ENCODE measurements at regions not wholly inside any gene's neighbourhood (a gene's known extent, or its start where the extent isn't known, plus 50 kb on each side); places are given as distances from the start of the nearest gene placed in this dataset.
"Not testable (repeated sequence)": the region's sequence is repeated elsewhere in the genome, so short reads cannot be mapped to it uniquely, and the experiment has no call there.

DNA sequence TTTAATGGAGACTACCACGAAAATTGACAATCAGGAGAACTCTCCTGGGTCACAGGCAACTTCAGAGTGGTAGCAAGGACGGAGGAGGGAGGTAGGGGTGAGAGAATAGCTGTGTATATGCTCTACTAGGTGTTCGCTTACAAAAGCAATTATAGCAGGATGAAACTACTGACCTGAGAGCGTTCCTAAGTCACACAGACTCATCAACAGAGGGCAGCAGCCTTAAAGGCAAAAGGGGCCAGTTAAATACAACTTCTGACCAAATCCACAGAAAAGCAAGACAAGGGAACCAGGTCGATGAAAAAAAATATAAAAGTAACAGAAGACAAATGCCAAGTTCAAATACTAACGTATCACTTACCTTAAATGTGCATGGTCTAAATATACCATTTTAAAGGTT lies 894.6 kb downstream of the PLOD2 start:
- no peak for DNase-seq (ENCODE audit: low read depth)

GRCh38 chr3:145269106-145269505 lies 891.9 kb downstream of the PLOD2 start:
- no peak for DNase-seq (ENCODE audit: low read depth)

DNA sequence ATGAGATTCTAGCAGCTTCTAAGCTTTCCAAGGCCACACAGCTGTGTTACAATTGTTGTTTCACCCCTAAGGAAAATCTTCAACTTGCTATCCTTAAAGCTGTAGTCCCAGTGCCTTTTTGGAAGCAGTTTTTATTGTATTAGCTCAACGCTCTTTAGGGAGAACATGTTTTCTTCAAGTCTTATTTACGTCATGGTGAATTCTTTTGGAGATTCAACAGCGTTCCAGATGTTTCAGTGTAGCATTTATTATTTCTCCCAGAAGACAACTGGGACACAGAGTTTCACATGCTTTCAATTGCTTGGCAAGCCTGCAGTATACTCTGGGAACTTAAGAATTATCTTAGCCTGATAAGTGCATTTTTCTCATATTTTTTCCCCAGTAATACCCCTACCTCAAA lies 888.3 kb downstream of the PLOD2 start:
- DNase-seq (ENCODE audit: low read depth), result no peak

GRCh38 chr3:145282505-145282904 lies 878.5 kb downstream of the PLOD2 start:
- DNase-seq (ENCODE audit: low read depth), result no peak

DNA sequence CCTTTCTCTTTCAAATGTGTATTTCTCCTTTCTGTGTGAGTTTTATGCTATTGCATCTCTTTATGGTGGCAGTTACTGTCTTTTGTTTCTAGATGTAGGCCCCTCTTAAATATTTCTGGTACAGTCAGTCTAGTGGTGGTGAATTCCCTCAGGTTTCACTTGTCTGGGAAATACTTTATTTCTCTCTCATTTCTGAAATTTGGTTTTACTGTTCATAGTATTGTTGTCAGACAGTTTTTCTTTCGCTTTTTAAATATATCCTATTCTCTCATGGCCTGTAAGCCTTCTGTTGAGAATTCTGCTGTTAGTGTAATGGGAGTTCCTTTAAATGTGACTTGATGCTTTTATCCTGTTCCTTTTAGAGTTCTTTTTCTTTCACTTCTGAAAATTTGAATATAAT lies 874.0 kb downstream of the PLOD2 start:
- DNase-seq (ENCODE audit: low read depth), result no peak

- DNase-seq (ENCODE audit: low read depth), result no peak
Measured at GRCh38 chr3:145290010-145290409, 871.0 kb downstream of the PLOD2 start.

DNA sequence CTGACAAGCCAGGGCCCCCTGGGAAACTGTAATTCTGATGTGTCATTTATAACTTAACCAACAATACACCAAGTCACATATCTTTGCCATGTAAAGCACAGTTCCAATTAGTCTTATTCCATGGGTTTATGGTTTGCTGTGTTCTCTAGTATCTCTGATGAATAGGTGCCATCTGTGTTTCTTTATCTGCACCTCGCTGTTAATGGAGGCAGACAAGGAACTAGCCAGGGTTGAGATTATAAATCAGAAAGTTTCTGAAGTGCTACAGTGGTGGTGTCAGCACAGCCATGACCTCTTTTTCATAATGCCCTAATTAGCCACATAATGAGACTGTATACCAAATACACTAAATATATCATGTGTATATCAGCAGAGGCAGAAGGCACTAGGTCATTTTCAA lies 866.4 kb downstream of the PLOD2 start:
- DNase-seq (ENCODE audit: low read depth), result no peak

DNA sequence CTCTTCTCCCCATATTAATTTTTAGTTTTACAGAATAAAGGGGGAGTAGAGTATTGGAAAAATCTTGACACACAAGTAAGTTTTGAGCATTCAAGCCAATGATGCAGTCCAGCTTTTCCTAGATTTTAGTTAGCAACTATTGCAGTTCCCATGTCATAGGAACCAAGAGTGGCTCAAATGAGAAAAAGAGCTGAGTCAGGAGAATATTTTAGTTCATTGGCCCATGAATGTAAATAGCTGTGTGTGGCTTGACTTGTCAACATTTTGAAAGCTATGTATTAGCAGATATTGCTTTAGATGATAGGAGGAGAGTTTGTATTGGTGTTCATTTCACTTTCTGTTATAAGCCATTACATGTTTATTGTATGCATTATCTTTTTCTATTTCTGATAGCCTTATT lies 853.7 kb downstream of the PLOD2 start:
- DNase-seq (ENCODE audit: low read depth), result no peak

GRCh38 chr3:145313751-145314150 lies 847.2 kb downstream of the PLOD2 start:
- no peak for DNase-seq (ENCODE audit: low read depth)

DNA sequence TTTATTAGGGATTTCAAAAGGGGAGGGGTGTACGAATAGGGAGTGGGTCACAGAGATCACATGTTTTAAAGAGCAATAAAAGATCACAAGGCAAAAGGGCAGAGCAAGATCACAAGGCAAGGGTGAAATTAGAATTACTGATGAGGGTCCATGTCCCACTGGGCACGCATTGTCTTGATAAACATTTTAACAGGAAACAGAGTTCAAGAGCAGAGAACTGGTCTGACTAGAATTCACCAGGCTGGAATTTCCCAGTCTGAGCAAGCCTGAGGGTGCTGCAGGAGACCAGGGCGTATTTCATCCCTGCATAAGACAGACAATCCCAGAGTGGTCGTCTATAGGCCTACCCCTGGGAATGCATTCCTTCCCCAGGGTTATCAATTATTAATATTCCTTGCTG lies 844.7 kb downstream of the PLOD2 start:
- not testable (repeated sequence) for DNase-seq (ENCODE audit: low read depth)

DNA sequence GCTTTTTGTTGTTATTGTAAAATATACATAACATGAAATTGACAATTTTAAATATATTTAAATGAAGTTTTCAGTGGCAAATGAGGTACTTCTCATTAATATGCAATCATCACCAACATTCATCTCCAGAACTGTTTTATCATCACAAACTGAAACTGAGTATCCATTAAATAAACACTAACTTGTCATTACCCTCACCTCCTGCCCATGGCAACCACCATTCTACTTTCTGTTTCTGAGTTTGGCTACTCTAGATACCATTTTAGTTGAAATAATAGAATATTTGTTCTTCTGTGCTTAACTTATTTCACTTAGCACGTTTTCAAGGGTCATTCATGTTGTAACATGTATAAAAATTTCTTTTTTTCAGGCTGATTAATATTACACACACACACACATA lies 834.3 kb downstream of the PLOD2 start:
- no peak for DNase-seq (ENCODE audit: low read depth)

DNA sequence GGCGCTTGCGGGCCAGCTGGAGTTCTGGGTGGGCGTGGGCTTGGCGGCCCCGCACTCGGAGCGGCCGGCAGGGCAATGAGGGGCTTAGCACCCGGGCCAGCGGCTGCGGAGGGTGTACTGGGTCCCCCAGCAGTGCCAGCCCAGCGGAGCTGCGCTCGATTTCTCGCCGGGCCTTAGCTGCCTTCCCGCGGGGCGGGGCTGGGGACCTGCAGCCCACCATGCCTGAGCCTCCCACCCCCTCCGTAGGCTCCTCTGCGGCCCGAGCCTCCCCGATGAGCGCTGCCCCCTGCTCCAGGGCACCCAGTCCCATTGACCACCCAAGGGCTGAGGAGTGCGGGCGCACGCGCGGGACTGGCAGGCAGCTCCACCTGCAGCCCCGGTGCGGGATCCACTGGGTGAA lies 827.6 kb downstream of the PLOD2 start:
- DNase-seq (ENCODE audit: low read depth), result not testable (repeated sequence)

DNA sequence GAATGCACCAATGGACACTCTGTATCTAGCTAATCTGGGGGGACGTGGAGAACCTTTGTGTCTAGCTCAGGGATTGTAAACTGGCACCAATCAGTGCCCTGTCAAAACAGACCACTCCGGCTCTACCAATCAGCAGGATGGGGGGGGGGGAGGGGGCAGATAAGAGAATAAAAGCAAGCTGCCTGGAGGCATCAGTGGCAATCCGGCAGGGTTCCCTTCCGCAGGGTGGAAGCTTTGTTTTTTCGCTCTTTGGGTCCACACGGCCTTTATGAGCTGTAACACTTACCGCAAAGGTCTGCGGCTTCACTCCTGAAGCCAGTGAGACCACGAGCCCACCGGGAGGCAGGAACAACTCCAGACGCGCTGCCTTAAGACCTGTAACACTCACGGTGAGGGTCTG lies 827.1 kb downstream of the PLOD2 start:
- DNase-seq (ENCODE audit: low read depth), result no peak

DNA sequence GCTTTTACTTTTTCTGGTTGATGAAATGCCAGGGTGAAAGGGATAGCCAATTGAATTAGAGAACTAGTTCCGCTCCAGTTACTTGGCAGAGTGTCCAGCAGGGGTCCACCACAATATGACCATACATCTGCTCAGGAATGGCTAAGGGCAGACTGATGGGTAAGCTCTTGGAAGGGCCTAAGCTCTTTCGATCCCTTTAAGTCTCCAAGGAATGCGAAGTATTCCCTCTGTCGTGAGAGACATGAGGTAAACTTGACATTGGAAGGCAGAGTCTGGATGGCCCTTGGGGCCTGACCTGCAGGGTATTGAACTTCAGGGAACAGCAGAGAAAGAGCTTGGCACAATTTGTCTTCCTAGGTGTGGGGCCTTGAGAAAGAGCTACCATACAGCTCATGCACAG lies 805.8 kb downstream of the PLOD2 start:
- DNase-seq (ENCODE audit: low read depth), result no peak

DNA sequence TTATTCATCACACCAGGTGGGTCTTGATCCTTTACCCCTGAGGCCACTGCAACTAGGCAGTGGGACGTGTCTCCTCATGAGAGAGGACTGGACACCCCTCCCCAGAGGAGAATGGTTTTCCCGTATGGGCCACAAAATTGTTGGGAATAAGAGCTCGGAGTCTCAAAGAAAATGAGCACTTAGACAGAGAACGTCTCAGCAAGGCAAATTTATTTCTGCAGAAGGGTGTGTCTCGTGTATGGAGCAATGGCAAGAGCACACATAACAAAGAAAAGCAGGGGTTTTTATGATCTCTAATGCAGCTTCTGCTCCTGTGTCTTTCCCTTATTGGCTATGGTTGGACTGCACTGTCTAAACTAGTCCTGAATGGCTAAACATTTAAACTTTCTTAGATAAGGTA lies 803.5 kb downstream of the PLOD2 start:
- no peak for DNase-seq (ENCODE audit: low read depth)

DNA sequence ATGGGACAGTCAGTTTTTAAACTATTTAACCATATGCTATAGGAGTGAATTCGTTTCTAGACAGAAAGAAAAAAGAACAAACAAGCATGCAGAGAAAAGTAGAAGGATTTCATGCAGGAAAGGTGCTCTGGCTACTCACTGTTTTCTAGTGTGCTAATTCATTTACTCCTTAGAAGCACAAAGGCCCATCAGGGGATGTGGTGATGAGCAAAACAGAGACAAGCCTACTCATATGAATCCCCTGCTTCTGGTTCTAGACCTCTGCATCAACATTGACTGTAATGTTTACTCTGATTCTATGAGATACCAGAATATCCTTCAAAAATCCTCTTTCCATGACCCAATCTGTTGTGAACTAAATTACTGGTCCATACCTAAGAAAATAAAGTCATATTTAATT lies 801.9 kb downstream of the PLOD2 start:
- no peak for DNase-seq (ENCODE audit: low read depth)

DNA sequence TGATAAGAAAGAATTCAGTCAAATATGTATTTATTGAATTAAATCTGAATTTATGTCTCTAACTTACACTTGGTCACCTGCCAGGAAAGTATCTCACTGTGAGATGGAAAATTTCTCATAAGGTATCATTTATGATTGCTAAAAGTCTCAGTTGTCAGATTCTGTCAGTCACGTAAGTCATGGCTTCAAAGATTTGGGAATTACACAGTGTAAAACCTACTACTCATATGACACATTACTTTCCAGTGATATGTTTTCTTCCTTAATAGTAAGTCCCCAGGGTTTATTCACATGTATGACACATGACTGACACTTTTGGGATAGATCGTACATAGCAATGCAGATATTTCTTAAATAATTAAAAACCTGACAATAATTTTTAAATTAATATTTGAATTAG lies 792.2 kb downstream of the PLOD2 start:
- DNase-seq (ENCODE audit: low read depth), result no peak

DNA sequence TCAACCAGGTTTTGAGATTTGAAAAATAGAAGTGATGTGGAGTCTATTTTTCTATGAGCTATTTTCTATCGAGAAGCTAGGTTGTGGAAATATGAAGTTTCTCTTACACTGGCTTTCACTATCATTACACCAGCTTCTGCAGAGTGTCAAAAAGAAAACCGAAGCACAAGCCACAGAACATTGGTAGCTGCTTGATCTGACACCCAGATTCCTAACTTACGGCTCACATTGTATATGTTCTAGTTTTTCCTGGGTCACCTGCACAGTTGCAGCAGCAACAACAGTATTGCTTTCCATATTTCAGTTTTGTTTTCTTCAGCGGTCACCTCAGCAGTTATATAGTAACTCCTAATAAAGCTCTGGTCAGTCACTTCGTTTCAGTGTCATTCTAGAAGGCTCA lies 790.1 kb downstream of the PLOD2 start:
- no peak for DNase-seq (ENCODE audit: low read depth)

DNA sequence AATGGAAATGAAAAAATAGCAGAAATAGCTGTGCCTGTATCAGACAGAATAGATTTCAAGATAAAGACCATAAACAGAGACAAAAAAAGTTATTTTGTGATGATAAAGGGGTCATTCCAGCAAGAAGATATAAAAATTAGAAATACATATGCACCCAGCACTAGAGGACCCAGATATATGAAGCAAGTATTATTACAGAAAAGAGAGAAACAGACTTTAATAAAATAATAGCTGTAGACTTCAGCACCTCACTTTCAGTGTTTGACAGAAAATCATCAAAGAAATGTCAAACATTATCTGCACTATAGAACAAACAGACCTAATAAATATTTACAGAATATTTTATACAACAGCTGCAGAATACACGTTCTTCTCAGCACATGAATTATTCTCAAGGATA lies 783.7 kb downstream of the PLOD2 start:
- no peak for DNase-seq (ENCODE audit: low read depth)

GRCh38 chr3:145383416-145383815 lies 777.6 kb downstream of the PLOD2 start:
- no peak for DNase-seq (ENCODE audit: low read depth)

DNA sequence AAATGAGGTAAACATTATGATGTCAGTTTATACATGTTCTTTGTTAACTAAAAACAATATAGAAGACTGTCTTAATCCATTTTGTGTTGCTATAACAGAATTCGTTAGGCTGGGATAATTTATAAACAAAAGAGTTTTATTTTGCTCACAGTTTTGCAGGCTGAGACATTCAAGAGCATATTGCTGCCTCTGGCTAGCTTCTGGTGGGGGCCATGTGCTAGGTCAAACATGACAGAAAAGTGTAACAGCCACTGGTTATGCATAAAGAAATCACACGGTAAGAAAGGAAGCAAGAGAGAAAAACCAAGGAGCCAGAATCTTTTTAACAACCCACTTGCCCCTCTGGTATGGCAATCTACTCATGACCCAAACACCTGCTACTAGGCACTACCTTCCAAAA lies 776.7 kb downstream of the PLOD2 start:
- no peak for DNase-seq (ENCODE audit: low read depth)

DNA sequence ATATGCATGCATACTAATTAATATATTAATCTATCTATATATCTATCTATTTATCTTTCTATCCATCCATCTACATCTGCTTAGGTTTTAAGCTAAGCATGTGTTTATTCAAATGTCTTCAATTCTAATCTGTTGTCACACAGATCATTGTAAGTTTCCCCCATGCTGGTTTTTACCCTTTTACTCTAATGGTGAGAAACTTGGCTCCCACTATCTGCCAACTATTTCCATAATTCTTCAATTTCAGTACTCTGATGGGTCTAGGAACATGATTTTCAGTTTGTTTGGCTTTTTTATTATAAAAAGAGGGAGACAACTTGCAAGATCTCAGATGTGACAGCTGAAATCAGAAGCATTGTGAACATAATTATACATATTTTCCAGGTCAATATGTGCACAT lies 773.8 kb downstream of the PLOD2 start:
- DNase-seq (ENCODE audit: low read depth), result no peak

GRCh38 chr3:145395421-145395820 lies 765.6 kb downstream of the PLOD2 start:
- DNase-seq (ENCODE audit: low read depth), result no peak

DNA sequence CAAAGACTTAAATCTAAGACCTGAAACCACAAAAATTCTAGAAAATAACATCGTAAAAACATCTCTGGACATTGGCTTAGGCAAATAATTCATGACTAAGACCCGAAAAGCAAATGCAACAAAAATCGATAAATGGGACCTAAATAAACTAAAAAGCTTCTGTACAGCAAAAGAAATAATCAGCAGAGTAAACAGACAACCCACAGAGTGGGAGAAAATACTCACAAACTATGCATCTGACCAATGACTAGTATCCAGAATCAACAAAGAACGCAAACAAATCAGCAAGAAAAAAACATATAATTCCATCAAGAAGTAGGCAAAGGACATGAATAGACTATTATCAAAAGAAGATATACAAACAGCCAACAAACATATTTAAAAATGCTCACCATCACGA lies 749.4 kb downstream of the PLOD2 start:
- DNase-seq (ENCODE audit: low read depth), result no peak

DNA sequence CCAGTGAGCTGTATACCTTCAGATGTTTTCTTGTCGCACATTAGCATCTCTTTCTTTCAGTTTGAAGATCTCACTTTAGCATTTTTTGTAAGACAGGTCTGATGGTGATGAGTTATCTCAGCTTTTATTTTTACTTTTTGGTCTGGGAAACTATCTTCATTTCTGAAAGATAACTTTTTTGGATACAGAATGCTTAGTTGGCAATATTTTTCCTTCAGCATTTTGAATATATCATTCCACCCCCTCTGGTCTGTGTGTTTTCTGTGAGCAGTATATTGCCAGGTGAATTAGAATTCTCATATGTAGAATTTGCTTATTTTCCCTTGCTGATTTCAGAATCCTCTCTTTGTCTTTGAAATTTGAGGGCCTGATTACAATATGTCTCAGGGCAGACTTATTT lies 743.3 kb downstream of the PLOD2 start:
- no peak for DNase-seq (ENCODE audit: low read depth)
